Liver (tissue), 3 donors: ENCODE measurements at regions not wholly inside any gene's neighbourhood (a gene's known extent, or its start where the extent isn't known, plus 50 kb on each side); places are given as distances from the start of the nearest gene placed in this dataset.

Experiments
- ATF3 ChIP-seq: IDR thresholded peaks from 2 replicates; pipeline ENCODE4 v1.6.1; 2016; ENCODE audit warnings: antibody characterized with exemption
- CTCF ChIP-seq: fragments of 150-350 bp; IDR thresholded peaks from 2 replicates; pipeline ENCODE4 v1.5.1; 2017; ENCODE audit warnings: improper control_type of control experiment, low read depth, low read length; ENCODE audit not compliant: missing input control
- EGR1 ChIP-seq, 2 donors: IDR thresholded peaks; 2 replicates each; pipeline ENCODE4 v1.6.1; 2016 to 2018; ENCODE audit warnings: antibody characterized with exemption in 2 of 2, low read depth in 2 of 2
- GABPA ChIP-seq, 2 donors: IDR thresholded peaks in 1 of 2; conservative IDR thresholded peaks in 1 of 2; 2 replicates each; pipeline ENCODE4 v1.6.1; 2016; ENCODE audit warnings: antibody characterized with exemption in 2 of 2, mild to moderate bottlenecking in 1 of 2, moderate library complexity in 1 of 2
- HNF4A ChIP-seq, 2 donors: conservative IDR thresholded peaks; 2 replicates each; pipeline ENCODE4 v1.6.1; 2016; ENCODE audit warnings: antibody characterized with exemption in 2 of 2, mild to moderate bottlenecking in 2 of 2
- JUND ChIP-seq, 2 donors: IDR thresholded peaks; 2 replicates each; pipeline ENCODE4 v1.6.1; 2016; ENCODE audit warnings: antibody characterized with exemption in 2 of 2
- NR2F2 ChIP-seq: IDR thresholded peaks from 2 replicates; pipeline ENCODE4 v1.6.1; 2016; ENCODE audit warnings: antibody characterized with exemption
- RAD21 ChIP-seq, 2 donors: IDR thresholded peaks; 2 replicates each; pipeline ENCODE4 v1.6.1; 2016; ENCODE audit warnings: antibody characterized with exemption in 2 of 2, mild to moderate bottlenecking in 2 of 2
- REST ChIP-seq: IDR thresholded peaks from 2 replicates; pipeline ENCODE4 v1.6.1; 2016; ENCODE audit warnings: antibody characterized with exemption, mild to moderate bottlenecking
- RXRA ChIP-seq, 2 donors: IDR thresholded peaks; 2 replicates each; pipeline ENCODE4 v1.6.1; 2017 to 2018; ENCODE audit warnings: antibody characterized with exemption in 2 of 2, mild to moderate bottlenecking in 1 of 2
- SP1 ChIP-seq: IDR thresholded peaks from 2 replicates; pipeline ENCODE4 v1.6.1; 2018; ENCODE audit warnings: antibody characterized with exemption, mild to moderate bottlenecking
- YY1 ChIP-seq: IDR thresholded peaks from 2 replicates; pipeline ENCODE4 v1.6.1; 2016; ENCODE audit warnings: antibody characterized with exemption, mild to moderate bottlenecking
- donor health status: healthy.
- donor health status: healthy.

GRCh38 chr4:28277931-28278330, 1417.3 kb downstream of the STIM2 start:
- TF ChIP-seq CTCF (no peak), NR2F2 (no peak), EGR1 (IDR thresholded peaks at IDR 0.05; ENCODE audit: low read depth in 2 of 2) (no peak), JUND (IDR thresholded peaks at IDR 0.05) (no peak), REST (no peak), RXRA (IDR thresholded peaks at IDR 0.05) (no peak), HNF4A (conservative IDR thresholded peaks at IDR 0.05) (no peak), RAD21 (IDR thresholded peaks at IDR 0.05) (no peak), GABPA (IDR thresholded peaks at IDR 0.05 in 1 of 2, conservative IDR thresholded peaks at IDR 0.05 in 1 of 2) (no peak), ATF3 (no peak), YY1 (no peak), SP1 (no peak)
